HCT116 (cell line): ENCODE measurements at regions not wholly inside any gene's neighbourhood (a gene's known extent, or its start where the extent isn't known, plus 50 kb on each side); places are given as distances from the start of the nearest gene placed in this dataset.

Source experiments
- ATAC-seq: fragments of 200-7000 bp; cut with Tn5 transposase; 2 replicates; pipeline ENCODE4 v1.9.1; 2020; ENCODE audit warnings: mild to moderate bottlenecking, moderate library complexity
- BruUV-seq: library from RNA; stranded (reverse); fragments of 400-500 nt; replicated peaks from 2 replicates; lab custom pipeline; 2021; lab: Mats Ljungman, UMichigan
- CTCF ChIA-PET: fragments of 300-600 bp; sonication (Branson Sonifier 250); formaldehyde crosslinking; loops from one replicate; lab custom pipeline; 2021; ENCODE audit warnings: antibody characterized with exemption; lab: Charles Lee
- POLR2A ChIA-PET: fragments of 300-600, 350-600 bp; sonication (Branson Sonifier 250); formaldehyde crosslinking; loops from one replicate; lab custom pipeline; 2021; ENCODE audit warnings: antibody characterized with exemption; lab: Charles Lee
- RAD21 ChIA-PET, 2 experiments: fragments of 300-600 bp; sonication (Branson Sonifier 250); formaldehyde crosslinking; loops; one replicate each; lab custom pipeline; 2023; ENCODE audit warnings: low total read pairs in 2 of 2; ENCODE audit not compliant: uncharacterized antibody in 2 of 2, unreplicated experiment in 2 of 2, low non-redundant PET in 1 of 2; lab: Charles Lee
- DNase-seq: peaks from one replicate; pipeline ENCODE4 v3.0.0-alpha.2; 2010; ENCODE audit warnings: low read depth, low spot score
- H2AFZ ChIP-seq: fragments of 200-600 bp; shearing (Covaris generic), sonication (generic); 2 replicates; pipeline ENCODE4 v1.6.1; 2017; ENCODE audit warnings: low read depth, mixed run types, mixed read lengths, antibody characterized with exemption, low read length; ENCODE audit not compliant: poor library complexity, severe bottlenecking
- H3K27ac ChIP-seq: 2 replicates; pipeline ENCODE4 v1.5.1; 2012; ENCODE audit warnings: low read depth, low read length
- H3K27me3 ChIP-seq: fragments of 200-600 bp; sonication (generic); 2 replicates; pipeline ENCODE4 v1.6.1; 2016; ENCODE audit warnings: mixed run types, low read length, mixed read lengths; ENCODE audit not compliant: insufficient read depth
- H3K36me3 ChIP-seq, 2 experiments: fragments of 200-500 bp in 1 of 2; fragments of 200-600 bp in 1 of 2; sonication (Bioruptor generic) in 1 of 2; sonication (generic) in 1 of 2; 2 replicates each; pipeline versions ENCODE4 v1.5.1 to v1.6.1; 2014 to 2016; ENCODE audit warnings: low read length in 2 of 2, inconsistent platforms in 1 of 2, mixed read lengths in 1 of 2, mixed run types in 1 of 2; ENCODE audit not compliant: insufficient read depth in 2 of 2, control insufficient read depth in 1 of 2
- H3K4me1 ChIP-seq, 2 experiments: fragments of 200-600 bp in 1 of 2; sonication (generic) in 1 of 2; 2 replicates each; pipeline versions ENCODE4 v1.5.1 to v1.6.1; 2012 to 2017; ENCODE audit warnings: low read length in 2 of 2, inconsistent platforms in 1 of 2, mild to moderate bottlenecking in 1 of 2, mixed read lengths in 1 of 2, mixed run types in 1 of 2, moderate library complexity in 1 of 2; ENCODE audit not compliant: insufficient read depth in 2 of 2, control insufficient read depth in 1 of 2
- H3K4me2 ChIP-seq: fragments of 200-600 bp; sonication (generic); 2 replicates; pipeline ENCODE4 v1.6.1; 2017; ENCODE audit warnings: mixed run types, low read length, mixed read lengths
- H3K4me3 ChIP-seq, 2 experiments: fragments of 200-600 bp in 1 of 2; sonication (generic) in 1 of 2; replicated peaks in 1 of 2; 2 replicates each; pipeline ENCODE4 v1.5.1; 2011 to 2016; ENCODE audit warnings: low read length in 2 of 2, control low read depth in 1 of 2, low read depth in 1 of 2, mild to moderate bottlenecking in 1 of 2, mixed read lengths in 1 of 2, mixed run types in 1 of 2
- H3K79me2 ChIP-seq: fragments of 200-600 bp; sonication (generic); 2 replicates; pipeline ENCODE4 v1.6.1; 2017; ENCODE audit warnings: mild to moderate bottlenecking, mixed run types, low read length, moderate library complexity, mixed read lengths; ENCODE audit not compliant: insufficient read depth
- H3K9ac ChIP-seq: fragments of 200-600 bp; sonication (generic); 2 replicates; pipeline ENCODE4 v1.6.1; 2016; ENCODE audit warnings: low read length, mixed read lengths
- H3K9me2 ChIP-seq: fragments of 200-600 bp; sonication (generic), shearing (Covaris generic); 2 replicates; pipeline ENCODE4 v1.6.1; 2017; ENCODE audit warnings: mixed run types, mild to moderate bottlenecking, moderate library complexity; ENCODE audit not compliant: insufficient read depth
- H3K9me3 ChIP-seq, 2 experiments: fragments of 200-500 bp in 1 of 2; fragments of 200-600 bp in 1 of 2; sonication (Bioruptor generic) in 1 of 2; sonication (generic) in 1 of 2; 2 replicates each; pipeline ENCODE4 v1.6.1; 2014 to 2017; ENCODE audit warnings: low read length in 2 of 2, mixed read lengths in 2 of 2, inconsistent platforms in 1 of 2, low read depth in 1 of 2, mild to moderate bottlenecking in 1 of 2, mixed run types in 1 of 2, moderate library complexity in 1 of 2; ENCODE audit not compliant: control insufficient read depth in 1 of 2, insufficient read depth in 1 of 2
- H4K20me1 ChIP-seq: fragments of 200-600 bp; sonication (generic), shearing (Covaris generic); 2 replicates; pipeline ENCODE4 v1.6.1; 2017; ENCODE audit warnings: mixed run types, mild to moderate bottlenecking, moderate library complexity; ENCODE audit not compliant: insufficient read depth
- ATF3 ChIP-seq: IDR thresholded peaks from 2 replicates; pipeline ENCODE4 v1.6.1; 2012
- CEBPB ChIP-seq: IDR thresholded peaks from 2 replicates; pipeline ENCODE4 v1.6.1; 2012; ENCODE audit warnings: low read depth
- EGR1 ChIP-seq: IDR thresholded peaks from 2 replicates; pipeline ENCODE4 v1.6.1; 2012; ENCODE audit warnings: low read depth
- ELF1 ChIP-seq: IDR thresholded peaks from 2 replicates; pipeline ENCODE4 v1.6.1; 2012; ENCODE audit warnings: low read depth, borderline replicate concordance
- EZH2 ChIP-seq: fragments of 200-600 bp; sonication (generic); IDR thresholded peaks from 2 replicates; pipeline ENCODE4 v1.6.1; 2017; ENCODE audit warnings: antibody characterized with exemption, mixed run types
- FOSL1 ChIP-seq: IDR thresholded peaks from 2 replicates; pipeline ENCODE4 v1.6.1; 2012; ENCODE audit warnings: low read depth
- JUND ChIP-seq: IDR thresholded peaks from 2 replicates; pipeline ENCODE4 v1.6.1; 2012
- POLR2A ChIP-seq: IDR thresholded peaks from 2 replicates; pipeline ENCODE4 v1.7.0; 2011; ENCODE audit warnings: borderline replicate concordance; ENCODE audit not compliant: insufficient read depth, insufficient read length; ENCODE audit errors: extremely low read depth
- POLR2AphosphoS5 ChIP-seq: IDR thresholded peaks from 2 replicates; pipeline ENCODE4 v1.6.1; 2011; ENCODE audit warnings: mild to moderate bottlenecking, low read depth, low read length, moderate library complexity
- SP1 ChIP-seq: IDR thresholded peaks from 2 replicates; pipeline ENCODE4 v1.6.1; 2012; ENCODE audit warnings: low read depth
- TCF7L2 ChIP-seq: IDR thresholded peaks from 2 replicates; pipeline ENCODE4 v1.7.0; 2011; ENCODE audit warnings: borderline replicate concordance, inconsistent platforms; ENCODE audit not compliant: insufficient read depth, insufficient read length; ENCODE audit errors: extremely low read depth
- YY1 ChIP-seq: IDR thresholded peaks from 2 replicates; pipeline ENCODE4 v1.6.1; 2011; ENCODE audit warnings: low read length, low read depth, moderate library complexity, mild to moderate bottlenecking; ENCODE audit not compliant: insufficient replicate concordance; ENCODE audit errors: extremely low read depth
- ZFX ChIP-seq: fragments of 450-650 bp; IDR thresholded peaks from 2 replicates; pipeline ENCODE4 v1.6.1; 2017
- intact Hi-C: fragments of 100-400 bp; cut with micrococcal nuclease; formaldehyde crosslinking; loops from 2 replicates; pipeline ENCODE4 v1.10.0; 2022
- TF ChIP-seq, protein P1 (sequence below): IDR thresholded peaks from 2 replicates; pipeline ENCODE4 v1.6.1; 2012; ENCODE audit warnings: low read depth

GRCh38 chr3:87491843-87492242 is 215.5 kb upstream of the POU1F1 start:
- H3K79me2 ChIP-seq, result no peaks in the 10 kb centered on the region
- no peak overlapping the region for H3K4me2 ChIP-seq
- no peak for DNase-seq
- H3K9ac ChIP-seq, result no peak overlapping the region
- ChIA-PET CTCF (no interaction called here), RAD21 (no interaction called here), POLR2A (no interaction called here)
- H3K36me3 ChIP-seq, result no peaks in the 10 kb centered on the region
- no peaks in the 10 kb centered on the region for H3K9me3 ChIP-seq
- H3K27ac ChIP-seq, result no peak overlapping the region
- H3K27me3 ChIP-seq, result no peaks in the 10 kb centered on the region; the same call in 1 of the 2 replicates
- intact Hi-C loops, result no loop called here
- no peaks in the 10 kb centered on the region for H3K4me1 ChIP-seq
- ATAC-seq, result no peak
- H3K4me3 ChIP-seq, result no peak overlapping the region
- TF ChIP-seq ATF3 (no peak), FOSL1 (no peak), ELF1 (no peak), SP1 (no peak), EZH2 (no peak), POLR2AphosphoS5 (no peak), YY1 (no peak), POLR2A (no peak), EGR1 (no peak), JUND (no peak), TCF7L2 (no peak), CEBPB (no peak), ZFX (no peak)
- TF ChIP-seq, protein P1, sequence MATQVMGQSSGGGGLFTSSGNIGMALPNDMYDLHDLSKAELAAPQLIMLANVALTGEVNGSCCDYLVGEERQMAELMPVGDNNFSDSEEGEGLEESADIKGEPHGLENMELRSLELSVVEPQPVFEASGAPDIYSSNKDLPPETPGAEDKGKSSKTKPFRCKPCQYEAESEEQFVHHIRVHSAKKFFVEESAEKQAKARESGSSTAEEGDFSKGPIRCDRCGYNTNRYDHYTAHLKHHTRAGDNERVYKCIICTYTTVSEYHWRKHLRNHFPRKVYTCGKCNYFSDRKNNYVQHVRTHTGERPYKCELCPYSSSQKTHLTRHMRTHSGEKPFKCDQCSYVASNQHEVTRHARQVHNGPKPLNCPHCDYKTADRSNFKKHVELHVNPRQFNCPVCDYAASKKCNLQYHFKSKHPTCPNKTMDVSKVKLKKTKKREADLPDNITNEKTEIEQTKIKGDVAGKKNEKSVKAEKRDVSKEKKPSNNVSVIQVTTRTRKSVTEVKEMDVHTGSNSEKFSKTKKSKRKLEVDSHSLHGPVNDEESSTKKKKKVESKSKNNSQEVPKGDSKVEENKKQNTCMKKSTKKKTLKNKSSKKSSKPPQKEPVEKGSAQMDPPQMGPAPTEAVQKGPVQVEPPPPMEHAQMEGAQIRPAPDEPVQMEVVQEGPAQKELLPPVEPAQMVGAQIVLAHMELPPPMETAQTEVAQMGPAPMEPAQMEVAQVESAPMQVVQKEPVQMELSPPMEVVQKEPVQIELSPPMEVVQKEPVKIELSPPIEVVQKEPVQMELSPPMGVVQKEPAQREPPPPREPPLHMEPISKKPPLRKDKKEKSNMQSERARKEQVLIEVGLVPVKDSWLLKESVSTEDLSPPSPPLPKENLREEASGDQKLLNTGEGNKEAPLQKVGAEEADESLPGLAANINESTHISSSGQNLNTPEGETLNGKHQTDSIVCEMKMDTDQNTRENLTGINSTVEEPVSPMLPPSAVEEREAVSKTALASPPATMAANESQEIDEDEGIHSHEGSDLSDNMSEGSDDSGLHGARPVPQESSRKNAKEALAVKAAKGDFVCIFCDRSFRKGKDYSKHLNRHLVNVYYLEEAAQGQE, result no peak
- TF ChIP-seq, all 23 proteins: peak for 0
- Histone ChIP-seq H4K20me1 (no peaks in the 10 kb centered on the region), H2AFZ (no peak overlapping the region), H3K9me2 (no peaks in the 10 kb centered on the region)
- BruUV-seq, result no TSS peak
